K562 (cell line): ENCODE measurements at regions not wholly inside any gene's neighbourhood (a gene's known extent, or its start where the extent isn't known, plus 50 kb on each side); places are given as distances from the start of the nearest gene placed in this dataset.

Experiments used
- ATAC-seq: fragments of 200-7000 bp; cut with Tn5 transposase; 3 replicates; pipeline ENCODE4 v1.9.1; 2020; ENCODE audit warnings: moderate library complexity
- BruUV-seq: library from RNA; stranded (reverse); fragments of 400-500 nt; replicated peaks from 2 replicates; lab custom pipeline; 2021; lab: Mats Ljungman, UMichigan
- CTCF ChIA-PET: fragments of 300-600 bp; formaldehyde crosslinking; extraction: SDS; loops from one replicate; lab custom pipeline; 2021; ENCODE audit warnings: low intra/inter-chr PET ratio; lab: Yijun Ruan, JAX
- POLR2A ChIA-PET: fragments of 300-600, 350-650 bp; sonication (Branson Sonifier 250); formaldehyde crosslinking; extraction: SDS; loops from one replicate; lab custom pipeline; 2021; ENCODE audit warnings: antibody characterized with exemption, inconsistent platforms; lab: Yijun Ruan, JAX
- DNase-seq, 4 experiments: peaks; one replicate each; pipeline versions ENCODE4 v3.0.0 to v3.0.0-alpha.2; 2011 to 2018; ENCODE audit warnings: low spot score in 3 of 4, mixed read lengths in 3 of 4; ENCODE audit errors: extremely low read depth in 1 of 4
- FAIRE-seq: peaks from 2 replicates; lab custom pipeline; 2011; peaks lifted over from hg19 to GRCh38; lab: Jason Lieb, UNC
- H2AFZ ChIP-seq: 2 replicates; pipeline ENCODE4 v1.6.0; 2011; ENCODE audit warnings: low read depth, low read length, control low read depth, inconsistent platforms
- H3K27ac ChIP-seq: fragments of 200-600 bp; 3 replicates; pipeline ENCODE4 v1.8.0; 2011; ENCODE audit warnings: low read depth, mild to moderate bottlenecking, control low read depth, inconsistent platforms, low read length, moderate library complexity, mixed read lengths; ENCODE audit errors: extremely low read depth
- H3K27me3 ChIP-seq, 2 experiments: fragments of 300-600 bp in 1 of 2; 2 replicates in 1 of 2; 3 replicates in 1 of 2; pipeline versions ENCODE4 v1.6.0 to v1.8.0; 2011; ENCODE audit warnings: inconsistent platforms in 2 of 2, low read length in 2 of 2, mild to moderate bottlenecking in 1 of 2, mixed read lengths in 1 of 2, moderate library complexity in 1 of 2; ENCODE audit not compliant: control insufficient read depth in 2 of 2, insufficient read depth in 2 of 2
- H3K36me3 ChIP-seq: fragments of 300-600 bp; 3 replicates; pipeline ENCODE4 v1.8.0; 2011; ENCODE audit warnings: mild to moderate bottlenecking, low read length, inconsistent platforms; ENCODE audit not compliant: control insufficient read depth, insufficient read depth
- H3K4me1 ChIP-seq, 2 experiments: fragments of 200-600 bp in 1 of 2; replicated peaks in 1 of 2; 2 replicates in 1 of 2; 3 replicates in 1 of 2; pipeline versions ENCODE4 v1.5.1 to v1.8.0; 2011; ENCODE audit warnings: inconsistent platforms in 2 of 2, low read length in 2 of 2, mild to moderate bottlenecking in 1 of 2, mixed read lengths in 1 of 2, moderate library complexity in 1 of 2; ENCODE audit not compliant: control insufficient read depth in 2 of 2, insufficient read depth in 2 of 2
- H3K4me2 ChIP-seq: 2 replicates; pipeline ENCODE4 v1.6.1; 2011; ENCODE audit warnings: low read length, control low read depth, inconsistent platforms, mixed read lengths; ENCODE audit not compliant: insufficient read depth
- H3K4me3 ChIP-seq: fragments of 200-600 bp; sonication (generic), shearing (Covaris generic); 2 replicates; pipeline ENCODE4 v1.5.1; 2016; ENCODE audit warnings: control low read depth, inconsistent platforms
- H3K79me2 ChIP-seq: fragments of 200-600 bp; 3 replicates; pipeline ENCODE4 v1.8.0; 2011; ENCODE audit warnings: low read length, inconsistent platforms; ENCODE audit not compliant: control insufficient read depth, insufficient read depth
- H3K9ac ChIP-seq, 2 experiments: 2 replicates each; pipeline versions ENCODE4 v1.6.0 to v1.6.1; 2011; ENCODE audit warnings: low read depth in 2 of 2, low read length in 2 of 2, control low read depth in 1 of 2, inconsistent platforms in 1 of 2, mild to moderate bottlenecking in 1 of 2, mixed read lengths in 1 of 2; ENCODE audit not compliant: insufficient read depth in 1 of 2
- H3K9me1 ChIP-seq: one replicate; pipeline ENCODE4 v1.6.0; 2011; ENCODE audit warnings: inconsistent platforms, mild to moderate bottlenecking, low read length, moderate library complexity; ENCODE audit not compliant: control insufficient read depth, insufficient read depth
- H3K9me3 ChIP-seq: replicated peaks from 2 replicates; pipeline ENCODE4 v1.5.1; 2011; ENCODE audit warnings: low read depth, low read length, inconsistent platforms; ENCODE audit not compliant: control insufficient read depth, insufficient read depth
- H4K20me1 ChIP-seq: replicated peaks from 2 replicates; pipeline ENCODE4 v1.6.1; 2011; ENCODE audit warnings: low read length, inconsistent platforms, mixed read lengths; ENCODE audit not compliant: control insufficient read depth, insufficient read depth
- EWSR1 ChIP-seq: fragments of 450-650 bp; IDR thresholded peaks from 2 replicates; pipeline ENCODE4 v1.6.1; 2018; ENCODE audit warnings: borderline replicate concordance, mild to moderate bottlenecking, low read depth, moderate library complexity; ENCODE audit not compliant: partially characterized antibody
- FOXA3 ChIP-seq, 2 experiments: fragments of 450-650 bp in 1 of 2; sonication (generic) in 1 of 2; formaldehyde crosslinking; IDR thresholded peaks in 1 of 2; conservative IDR thresholded peaks in 1 of 2; 2 replicates each; pipeline versions ENCODE4 v1.4.0 to v1.8.0; 2020 to 2022; ENCODE audit warnings: mild to moderate bottlenecking in 2 of 2, missing genetic modification reagents in 1 of 2
- HNRNPL ChIP-seq: fragments of 200-400 bp; formaldehyde crosslinking; IDR thresholded peaks from 2 replicates; pipeline ENCODE4 v1.6.1; 2017; ENCODE audit warnings: low read depth, mild to moderate bottlenecking, low read length
- LEF1 ChIP-seq: fragments of 450-650 bp; IDR thresholded peaks from 2 replicates; pipeline ENCODE4 v1.6.1; 2016; ENCODE audit warnings: mild to moderate bottlenecking
- NFATC3 ChIP-seq: fragments of 450-650 bp; IDR thresholded peaks from 2 replicates; pipeline ENCODE4 v1.6.1; 2017; ENCODE audit warnings: mild to moderate bottlenecking
- RBM15 ChIP-seq: fragments of 200-400 bp; formaldehyde crosslinking; IDR thresholded peaks from 2 replicates; pipeline ENCODE4 v1.6.1; 2018; ENCODE audit warnings: mild to moderate bottlenecking, low read length, moderate library complexity; ENCODE audit not compliant: insufficient read depth
- SMARCE1 ChIP-seq: fragments of 450-650 bp; IDR thresholded peaks from 2 replicates; pipeline ENCODE4 v1.7.1; 2016; ENCODE audit warnings: mild to moderate bottlenecking
- ZBTB5 ChIP-seq: fragments of 450-650 bp; IDR thresholded peaks from 2 replicates; pipeline ENCODE4 v1.6.1; 2017; ENCODE audit warnings: antibody characterized with exemption
- ZFX ChIP-seq: sonication (generic); formaldehyde crosslinking; IDR thresholded peaks from 2 replicates; pipeline ENCODE4 v1.8.0; 2022; ENCODE audit warnings: mild to moderate bottlenecking, missing genetic modification reagents, moderate library complexity
- ZNF121 ChIP-seq: sonication (generic); formaldehyde crosslinking; conservative IDR thresholded peaks from 2 replicates; pipeline ENCODE4 v1.8.0; 2022; ENCODE audit warnings: missing genetic modification reagents
- ZNF165 ChIP-seq: fragments of 250-450 bp; sonication (Bioruptor Pico); IDR thresholded peaks from 2 replicates; pipeline ENCODE4 v1.4.0; 2020; ENCODE audit warnings: borderline replicate concordance
- ZNF586 ChIP-seq: fragments of 450-650 bp; formaldehyde crosslinking; conservative IDR thresholded peaks from 2 replicates; pipeline ENCODE4 v1.4.0; 2020; ENCODE audit warnings: mild to moderate bottlenecking, moderate library complexity
- ZNF785 ChIP-seq: fragments of 250-450 bp; sonication (Bioruptor Pico); IDR thresholded peaks from 2 replicates; pipeline ENCODE4 v1.4.0; 2020; ENCODE audit warnings: mild to moderate bottlenecking
- WGBS: fragments of 100-300 bp; shearing (Covaris generic); methylation state at CpG from one replicate; pipeline ENCODE4 v1.1.6; 2016; ENCODE audit warnings: low coverage, mixed read lengths; ENCODE audit not compliant: insufficient coverage; ENCODE audit errors: missing lambda C conversion rate; 5-methylcytosine and 5-hydroxymethylcytosine counted together
- in situ Hi-C: fragments of 300-500 bp; cut with MboI; formaldehyde crosslinking; loops from 4 replicates; pipeline ENCODE4 v1.15.0; 2018; ENCODE audit warnings: inconsistent platforms, mixed read lengths
- intact Hi-C: fragments of 100-400 bp; cut with micrococcal nuclease; formaldehyde crosslinking; loops from 2 replicates; pipeline ENCODE4 v1.14.2; 2022
- TF ChIP-seq, protein P1 (sequence below): sonication (generic); formaldehyde crosslinking; IDR thresholded peaks from 2 replicates; pipeline ENCODE4 v1.8.1; 2022; ENCODE audit warnings: missing genetic modification reagents

- no peak overlapping the region for H3K4me2 ChIP-seq
- intact Hi-C loops (no loop called here), in situ Hi-C loops (no loop called here)
- H3K79me2 ChIP-seq = no peaks in the 10 kb centered on the region
- BruUV-seq = no TSS peak
- no peaks in the 10 kb centered on the region for H3K9me3 ChIP-seq
- no peak for FAIRE-seq
- no peaks in the 10 kb centered on the region for H3K36me3 ChIP-seq
- H3K27ac ChIP-seq = no peak overlapping the region
- no peaks in the 10 kb centered on the region for H3K27me3 ChIP-seq
- no peaks in the 10 kb centered on the region for H3K4me1 ChIP-seq
- H3K4me3 ChIP-seq = no peak overlapping the region
- no peak for DNase-seq
- ChIA-PET CTCF (no interaction called here), POLR2A (no interaction called here)
- WGBS = 0% methylated on average over 1 of the region's 1 CpG
- no peaks in the 10 kb centered on the region for H3K9me1 ChIP-seq
- no peak for ATAC-seq
- H4K20me1 ChIP-seq = no peaks in the 10 kb centered on the region
- TF ChIP-seq ZNF785 (no peak), ZNF165 (CRISPR knock-in tag) (no peak), LEF1 (no peak), FOXA3 (CRISPR knock-in tag; conservative IDR thresholded peaks at IDR 0.05 in 1 of 2, IDR thresholded peaks at IDR 0.05 in 1 of 2) (no peak), HNRNPL (no peak), ZNF121 (CRISPR knock-in tag) (no peak), ZNF586 (CRISPR knock-in tag) (no peak), SMARCE1 (no peak), ZBTB5 (no peak), ZFX (no peak), EWSR1 (no peak), NFATC3 (no peak), RBM15 (no peak)
- TF ChIP-seq, protein P1, sequence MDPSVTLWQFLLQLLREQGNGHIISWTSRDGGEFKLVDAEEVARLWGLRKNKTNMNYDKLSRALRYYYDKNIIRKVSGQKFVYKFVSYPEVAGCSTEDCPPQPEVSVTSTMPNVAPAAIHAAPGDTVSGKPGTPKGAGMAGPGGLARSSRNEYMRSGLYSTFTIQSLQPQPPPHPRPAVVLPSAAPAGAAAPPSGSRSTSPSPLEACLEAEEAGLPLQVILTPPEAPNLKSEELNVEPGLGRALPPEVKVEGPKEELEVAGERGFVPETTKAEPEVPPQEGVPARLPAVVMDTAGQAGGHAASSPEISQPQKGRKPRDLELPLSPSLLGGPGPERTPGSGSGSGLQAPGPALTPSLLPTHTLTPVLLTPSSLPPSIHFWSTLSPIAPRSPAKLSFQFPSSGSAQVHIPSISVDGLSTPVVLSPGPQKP (CRISPR knock-in tag) = no peak
- H2AFZ ChIP-seq = no peak overlapping the region
- no peak overlapping the region for H3K9ac ChIP-seq
Observed at GRCh38 chr21:21668198-21668597, 670.0 kb downstream of the NCAM2 start.
